Smooth muscle cell (in vitro differentiated cells): ENCODE measurements at regions not wholly inside any gene's neighbourhood (a gene's known extent, or its start where the extent isn't known, plus 50 kb on each side); places are given as distances from the start of the nearest gene placed in this dataset.

Experiments
- DNase-seq: peaks from one replicate; lab custom pipeline; 2025; ENCODE audit not compliant: unreplicated experiment; lab: John Stamatoyannopoulos, UW
- H2AFZ ChIP-seq: fragments of 200-600 bp; sonication (generic); 2 replicates; pipeline ENCODE4 v1.6.0; 2016; ENCODE audit warnings: antibody characterized with exemption, low read depth, mild to moderate bottlenecking
- H3F3A ChIP-seq: fragments of 200-600 bp; sonication (generic); 2 replicates; pipeline ENCODE4 v1.6.0; 2017; ENCODE audit warnings: antibody characterized with exemption, low read depth
- H3K27ac ChIP-seq: fragments of 200-600 bp; sonication (generic); 2 replicates; pipeline ENCODE4 v1.5.1; 2016; ENCODE audit warnings: low read depth, mild to moderate bottlenecking
- H3K27me3 ChIP-seq: fragments of 200-600 bp; sonication (generic); 2 replicates; pipeline ENCODE4 v1.6.1; 2016; ENCODE audit warnings: low read depth, mild to moderate bottlenecking
- H3K36me3 ChIP-seq: fragments of 200-600 bp; sonication (generic); 2 replicates; pipeline ENCODE4 v1.5.1; 2016; ENCODE audit warnings: low read depth
- H3K4me1 ChIP-seq: fragments of 200-600 bp; sonication (generic); 2 replicates; pipeline ENCODE4 v1.5.1; 2016; ENCODE audit warnings: low read depth
- H3K4me2 ChIP-seq: fragments of 200-600 bp; sonication (generic); 2 replicates; pipeline ENCODE4 v1.6.0; 2016; ENCODE audit warnings: mild to moderate bottlenecking
- H3K4me3 ChIP-seq: fragments of 200-600 bp; sonication (generic); 2 replicates; pipeline ENCODE4 v1.5.1; 2016; ENCODE audit warnings: mild to moderate bottlenecking
- H3K79me2 ChIP-seq: fragments of 200-600 bp; sonication (generic); 2 replicates; pipeline ENCODE4 v1.6.0; 2016; ENCODE audit warnings: low read depth, mild to moderate bottlenecking
- H3K9ac ChIP-seq: fragments of 200-600 bp; sonication (generic); 2 replicates; pipeline ENCODE4 v1.6.0; 2016; ENCODE audit warnings: low read depth
- H3K9me3 ChIP-seq: fragments of 200-600 bp; sonication (generic); replicated peaks from 2 replicates; pipeline ENCODE4 v1.5.1; 2016; ENCODE audit warnings: low read depth
- H4K20me1 ChIP-seq: fragments of 200-600 bp; sonication (generic); 2 replicates; pipeline ENCODE4 v1.6.0; 2016; ENCODE audit warnings: low read depth
- CTCF ChIP-seq: fragments of 200-600 bp; sonication (generic); IDR thresholded peaks from 2 replicates; pipeline ENCODE4 v1.5.1; 2017; ENCODE audit warnings: borderline replicate concordance, mild to moderate bottlenecking, antibody characterized with exemption; ENCODE audit not compliant: insufficient read depth, poor library complexity, severe bottlenecking
- WGBS: methylation state at CpG from one replicate; pipeline ENCODE4 v1.1.7; 2016; ENCODE audit warnings: low lambda C conversion rate; 5-methylcytosine and 5-hydroxymethylcytosine counted together

- H4K20me1 ChIP-seq: no peaks in the 10 kb centered on the region
- no peaks in the 10 kb centered on the region for H3K9me3 ChIP-seq
- H3K4me1 ChIP-seq: no peaks in the 10 kb centered on the region
- no peak overlapping the region for H3K27ac ChIP-seq
- no peaks in the 10 kb centered on the region for H3K36me3 ChIP-seq
- H3K79me2 ChIP-seq: no peaks in the 10 kb centered on the region
- peaks cover 45% of the 10 kb centered on the region for H3K27me3 ChIP-seq
- no peak overlapping the region for H3K4me2 ChIP-seq
- WGBS: 98% methylated on average over 2 of the region's 2 CpGs
- H3K4me3 ChIP-seq: no peak overlapping the region
- TF ChIP-seq CTCF: no peak
- no peak for DNase-seq
- no peaks in the 10 kb centered on the region for H3F3A ChIP-seq
- H2AFZ ChIP-seq: no peak overlapping the region
- H3K9ac ChIP-seq: no peak overlapping the region
Measured at GRCh38 chr15:38662805-38663204, 98.2 kb upstream of the RASGRP1 start.

GRCh38 chr15:38665586-38666305, 101.1 kb upstream of the RASGRP1 start:
- no peaks in the 10 kb centered on the region for H3K79me2 ChIP-seq
- no peaks in the 10 kb centered on the region for H3F3A ChIP-seq
- H3K9me3 ChIP-seq: no peaks in the 10 kb centered on the region
- WGBS: 84% methylated on average over 3 of the region's 3 CpGs
- no peaks in the 10 kb centered on the region for H4K20me1 ChIP-seq
- H3K9ac ChIP-seq: no peak overlapping the region
- no peak for DNase-seq
- H3K4me3 ChIP-seq: no peak overlapping the region
- no peak overlapping the region for H2AFZ ChIP-seq
- no peak overlapping the region for H3K27ac ChIP-seq
- no peaks in the 10 kb centered on the region for H3K36me3 ChIP-seq
- no peak for TF ChIP-seq CTCF
- H3K27me3 ChIP-seq: peaks cover 64% of the 10 kb centered on the region
- H3K4me2 ChIP-seq: no peak overlapping the region
- peaks cover 6% of the 10 kb centered on the region for H3K4me1 ChIP-seq

GRCh38 chr15:38666865-38667510, 102.4 kb upstream of the RASGRP1 start:
- H3K9ac ChIP-seq: no peak overlapping the region
- no peak for DNase-seq
- peaks cover 66% of the 10 kb centered on the region for H3K27me3 ChIP-seq
- H3K4me3 ChIP-seq: no peak overlapping the region
- no peaks in the 10 kb centered on the region for H3K36me3 ChIP-seq
- 44% methylated on average over 4 of the region's 4 CpGs for WGBS
- peaks cover 6% of the 10 kb centered on the region for H3K4me1 ChIP-seq
- no peaks in the 10 kb centered on the region for H3F3A ChIP-seq
- H3K4me2 ChIP-seq: no peak overlapping the region
- H3K79me2 ChIP-seq: no peaks in the 10 kb centered on the region
- TF ChIP-seq CTCF: no peak
- no peak overlapping the region for H3K27ac ChIP-seq
- H2AFZ ChIP-seq: no peak overlapping the region
- H3K9me3 ChIP-seq: no peaks in the 10 kb centered on the region
- no peaks in the 10 kb centered on the region for H4K20me1 ChIP-seq
